ENCODE measurements at regions not wholly inside any gene's neighbourhood (a gene's known extent, or its start where the extent isn't known, plus 50 kb on each side); places are given as distances from the start of the nearest gene placed in this dataset.
A peak's percentile ranks its signal among the peaks of the same experiment; 100 is the strongest.

DNA sequence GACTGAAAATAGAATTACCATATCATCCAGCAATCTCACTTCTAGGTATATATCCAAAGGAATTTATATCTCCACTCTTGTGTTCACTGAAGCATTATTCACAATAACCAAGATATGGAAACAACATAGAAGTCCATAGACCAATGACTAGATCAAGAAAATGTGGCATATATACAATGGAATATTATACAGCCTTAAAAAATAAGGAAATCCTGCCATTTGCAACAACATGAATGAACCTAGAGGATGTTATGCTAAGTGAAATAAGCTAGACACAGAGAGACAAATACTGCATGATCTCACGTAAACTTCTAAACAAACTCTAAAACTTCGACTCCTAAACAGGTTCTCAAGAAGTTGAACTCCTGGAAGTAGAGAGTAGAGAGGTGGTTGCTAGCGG lies 254.5 kb downstream of the SKIDA1 start:
- Histone ChIP-seq H3K79me1 (ENCODE audit: low read depth, low read length) (no peaks in the 10 kb centered on the region), H3K4me2 (ENCODE audit: insufficient read depth, low read length, poor library complexity, severe bottlenecking) (no peak overlapping the region), H3K9ac (ENCODE audit: low read depth, low read length, poor library complexity) (no peak overlapping the region), H3K18ac (ENCODE audit: low read length) (no peak overlapping the region), H2BK120ac (ENCODE audit: low read depth, low read length) (no peak overlapping the region), H3K4me1 (ENCODE audit: control insufficient read depth in 2 of 2, insufficient read depth in 1 of 2, low read depth in 1 of 2, low read length in 2 of 2) (no peaks in the 10 kb centered on the region), H3K4ac (ENCODE audit: low read length) (no peak overlapping the region), H4K91ac (ENCODE audit: low read depth, low read length, poor library complexity) (no peak overlapping the region), H3K36me3 (replicated peaks in 1 of 2; ENCODE audit: control insufficient read depth in 2 of 2, insufficient read depth in 2 of 2, low read length in 2 of 2) (no peaks in the 10 kb centered on the region), H3K14ac (ENCODE audit: low read length) (no peak overlapping the region), H3K23ac (ENCODE audit: low read depth, low read length, poor library complexity) (no peak overlapping the region), H3K27ac (replicated peaks; ENCODE audit: low read length) (no peak overlapping the region), H2BK5ac (ENCODE audit: low read length) (no peak overlapping the region), H3K27me3 (ENCODE audit: control insufficient read depth in 3 of 3, insufficient read depth in 3 of 3, low read depth in 1 of 3, low read length in 3 of 3) (no peaks in the 10 kb centered on the region), H2BK12ac (ENCODE audit: low read length) (no peak overlapping the region), H4K8ac (ENCODE audit: low read depth, low read length) (no peak overlapping the region), H2BK15ac (ENCODE audit: low read length) (no peak overlapping the region), H3K4me3 (ENCODE audit: low read length in 2 of 2) (no peak overlapping the region), H2AFZ (ENCODE audit: low read length) (no peak overlapping the region), H3K9me3 (replicated peaks in 1 of 2; ENCODE audit: control insufficient read depth in 2 of 2, insufficient read depth in 1 of 2, low read depth in 1 of 2, low read length in 2 of 2) (peaks cover 0 to 2% of the 10 kb centered on the region in 2 donors), H2AK5ac (ENCODE audit: low read depth, low read length) (no peak overlapping the region)
- no peak for DNase-seq (ENCODE audit: low spot score)
- no CpG with 5 or more reads among the region's 3 CpGs for WGBS, 2 donors (ENCODE audit: extremely low coverage in 2 of 2, insufficient read length in 2 of 2, insufficient replicate concordance in 1 of 2)

DNA sequence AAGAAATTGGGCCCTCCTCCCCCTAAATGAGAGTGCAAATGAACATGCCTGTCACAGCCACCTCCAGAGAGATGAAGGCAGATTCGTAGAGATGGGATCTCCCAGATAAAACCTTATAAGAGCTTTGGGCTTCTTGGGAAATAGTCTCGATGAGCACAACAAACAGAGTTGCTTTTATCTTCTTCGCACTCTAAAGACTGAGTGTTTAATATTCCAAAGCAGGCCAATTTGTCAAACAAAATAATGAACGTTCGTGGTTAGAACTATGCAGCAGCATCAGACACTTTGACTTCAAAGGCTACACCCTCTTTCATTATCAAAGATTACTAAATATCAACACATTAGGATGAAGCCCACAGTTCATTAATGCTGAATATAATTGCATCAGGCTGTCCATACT lies 256.2 kb downstream of the SKIDA1 start:
- Histone ChIP-seq H2BK120ac (ENCODE audit: low read depth, low read length) (no peak overlapping the region), H3K27ac (replicated peaks; ENCODE audit: low read length) (no peak overlapping the region), H3K9me3 (replicated peaks in 1 of 2; ENCODE audit: control insufficient read depth in 2 of 2, insufficient read depth in 1 of 2, low read depth in 1 of 2, low read length in 2 of 2) (no peaks in the 10 kb centered on the region), H2AFZ (ENCODE audit: low read length) (peak overlapping the region; percentile 14), H3K18ac (ENCODE audit: low read length) (peak overlapping the region; percentile 12), H3K9ac (ENCODE audit: low read depth, low read length, poor library complexity) (no peak overlapping the region), H4K91ac (ENCODE audit: low read depth, low read length, poor library complexity) (no peak overlapping the region), H3K23ac (ENCODE audit: low read depth, low read length, poor library complexity) (no peak overlapping the region), H2BK15ac (ENCODE audit: low read length) (no peak overlapping the region), H3K14ac (ENCODE audit: low read length) (no peak overlapping the region), H3K79me1 (ENCODE audit: low read depth, low read length) (no peaks in the 10 kb centered on the region), H2AK5ac (ENCODE audit: low read depth, low read length) (no peak overlapping the region), H4K8ac (ENCODE audit: low read depth, low read length) (no peak overlapping the region), H3K27me3 (ENCODE audit: control insufficient read depth in 3 of 3, insufficient read depth in 3 of 3, low read depth in 1 of 3, low read length in 3 of 3) (no peaks in the 10 kb centered on the region), H3K4ac (ENCODE audit: low read length) (no peak overlapping the region), H3K36me3 (replicated peaks in 1 of 2; ENCODE audit: control insufficient read depth in 2 of 2, insufficient read depth in 2 of 2, low read length in 2 of 2) (no peaks in the 10 kb centered on the region), H3K4me3 (ENCODE audit: low read length in 2 of 2) (no peak overlapping the region), H2BK5ac (ENCODE audit: low read length) (no peak overlapping the region), H3K4me2 (ENCODE audit: insufficient read depth, low read length, poor library complexity, severe bottlenecking) (no peak overlapping the region), H3K4me1 (ENCODE audit: control insufficient read depth in 2 of 2, insufficient read depth in 1 of 2, low read depth in 1 of 2, low read length in 2 of 2) (no peaks in the 10 kb centered on the region), H2BK12ac (ENCODE audit: low read length) (no peak overlapping the region)
- no CpG with 5 or more reads among the region's 5 CpGs for WGBS, 2 donors (ENCODE audit: extremely low coverage in 2 of 2, insufficient read length in 2 of 2, insufficient replicate concordance in 1 of 2)
- DNase-seq (ENCODE audit: low spot score), result no peak

DNA sequence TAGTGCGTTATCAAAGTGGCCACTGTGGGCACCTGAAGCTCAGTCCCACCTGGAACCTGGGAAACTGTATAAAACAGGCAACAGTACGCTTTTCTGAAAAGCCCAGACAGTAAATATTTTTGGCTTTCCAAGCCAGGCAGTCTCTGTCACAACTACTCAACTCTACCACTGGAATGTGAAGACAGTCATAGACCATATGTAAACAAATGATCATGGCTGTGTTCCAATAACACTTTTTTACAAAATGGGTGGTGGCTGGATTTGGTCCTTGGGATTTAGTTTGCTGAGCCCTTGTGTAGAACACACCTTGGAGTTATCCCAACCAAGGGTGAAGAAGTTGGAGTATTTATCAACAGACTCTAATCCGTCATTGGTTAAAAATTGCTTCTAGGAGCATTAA lies 259.9 kb downstream of the SKIDA1 start:
- Histone ChIP-seq H3K4ac (ENCODE audit: low read length) (no peak overlapping the region), H3K4me3 (ENCODE audit: low read length in 2 of 2) (no peak overlapping the region), H2BK120ac (ENCODE audit: low read depth, low read length) (no peak overlapping the region), H2BK12ac (ENCODE audit: low read length) (no peak overlapping the region), H3K36me3 (replicated peaks in 1 of 2; ENCODE audit: control insufficient read depth in 2 of 2, insufficient read depth in 2 of 2, low read length in 2 of 2) (no peaks in the 10 kb centered on the region), H4K91ac (ENCODE audit: low read depth, low read length, poor library complexity) (no peak overlapping the region), H3K14ac (ENCODE audit: low read length) (no peak overlapping the region), H3K23ac (ENCODE audit: low read depth, low read length, poor library complexity) (no peak overlapping the region), H3K18ac (ENCODE audit: low read length) (no peak overlapping the region), H3K4me2 (ENCODE audit: insufficient read depth, low read length, poor library complexity, severe bottlenecking) (no peak overlapping the region), H3K4me1 (ENCODE audit: control insufficient read depth in 2 of 2, insufficient read depth in 1 of 2, low read depth in 1 of 2, low read length in 2 of 2) (peaks cover 10 to 16% of the 10 kb centered on the region in 2 donors), H2AFZ (ENCODE audit: low read length) (no peak overlapping the region), H3K79me1 (ENCODE audit: low read depth, low read length) (peaks cover 4% of the 10 kb centered on the region), H3K9ac (ENCODE audit: low read depth, low read length, poor library complexity) (no peak overlapping the region), H3K9me3 (replicated peaks in 1 of 2; ENCODE audit: control insufficient read depth in 2 of 2, insufficient read depth in 1 of 2, low read depth in 1 of 2, low read length in 2 of 2) (no peaks in the 10 kb centered on the region), H4K8ac (ENCODE audit: low read depth, low read length) (no peak overlapping the region), H2AK5ac (ENCODE audit: low read depth, low read length) (no peak overlapping the region), H3K27ac (replicated peaks; ENCODE audit: low read length) (no peak overlapping the region), H2BK5ac (ENCODE audit: low read length) (no peak overlapping the region), H3K27me3 (ENCODE audit: control insufficient read depth in 3 of 3, insufficient read depth in 3 of 3, low read depth in 1 of 3, low read length in 3 of 3) (no peaks in the 10 kb centered on the region), H2BK15ac (ENCODE audit: low read length) (no peak overlapping the region)
- no peak for DNase-seq (ENCODE audit: low spot score)
- no CpG with 5 or more reads among the region's 3 CpGs for WGBS, 2 donors (ENCODE audit: extremely low coverage in 2 of 2, insufficient read length in 2 of 2, insufficient replicate concordance in 1 of 2)

DNA sequence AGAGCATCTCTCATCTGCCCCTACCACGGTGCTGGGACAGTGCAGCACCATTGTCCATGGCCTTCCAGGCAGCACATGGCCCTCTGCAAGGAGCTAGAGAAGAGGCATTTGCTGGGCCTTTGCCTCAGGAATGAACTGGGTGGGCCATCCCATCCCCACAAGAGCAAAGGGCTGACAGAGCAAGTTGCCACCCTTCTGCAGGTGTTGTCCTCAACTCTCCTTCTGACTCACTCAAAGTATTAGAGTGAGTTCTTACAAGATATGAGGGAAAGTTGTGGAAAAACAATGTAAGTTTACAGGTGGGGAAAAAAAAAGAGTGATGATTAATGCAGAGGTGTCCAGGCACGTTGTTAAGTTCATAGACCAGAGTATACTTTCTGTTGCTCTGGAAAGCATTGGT lies 261.2 kb downstream of the SKIDA1 start:
- no peak overlapping the region for H4K8ac ChIP-seq (ENCODE audit: low read depth, low read length)
- peak overlapping the region; percentile 23 for H2BK15ac ChIP-seq (ENCODE audit: low read length)
- no peaks in the 10 kb centered on the region for H3K27me3 ChIP-seq (ENCODE audit: control insufficient read depth in 3 of 3, insufficient read depth in 3 of 3, low read depth in 1 of 3, low read length in 3 of 3)
- WGBS, 2 donors (ENCODE audit: extremely low coverage in 2 of 2, insufficient read length in 2 of 2, insufficient replicate concordance in 1 of 2), result no CpG with 5 or more reads among the region's 2 CpGs
- H3K18ac ChIP-seq (ENCODE audit: low read length), result peak overlapping the region; percentile 77
- peaks cover 4% of the 10 kb centered on the region for H3K79me1 ChIP-seq (ENCODE audit: low read depth, low read length)
- no peak overlapping the region for H4K91ac ChIP-seq (ENCODE audit: low read depth, low read length, poor library complexity)
- no peak overlapping the region for H2BK120ac ChIP-seq (ENCODE audit: low read depth, low read length)
- H2AFZ ChIP-seq (ENCODE audit: low read length), result no peak overlapping the region
- no peaks in the 10 kb centered on the region for H3K9me3 ChIP-seq (replicated peaks in 1 of 2; ENCODE audit: control insufficient read depth in 2 of 2, insufficient read depth in 1 of 2, low read depth in 1 of 2, low read length in 2 of 2)
- H2BK5ac ChIP-seq (ENCODE audit: low read length), result no peak overlapping the region
- H3K4me1 ChIP-seq (ENCODE audit: control insufficient read depth in 2 of 2, insufficient read depth in 1 of 2, low read depth in 1 of 2, low read length in 2 of 2), result peaks cover 11 to 16% of the 10 kb centered on the region in 2 donors
- no peak overlapping the region for H3K4me3 ChIP-seq (ENCODE audit: low read length in 2 of 2)
- no peak overlapping the region for H3K9ac ChIP-seq (ENCODE audit: low read depth, low read length, poor library complexity)
- no peak overlapping the region for H2BK12ac ChIP-seq (ENCODE audit: low read length)
- H3K4ac ChIP-seq (ENCODE audit: low read length), result no peak overlapping the region
- no peak for DNase-seq (ENCODE audit: low spot score)
- peak overlapping the region; percentile 44 for H3K23ac ChIP-seq (ENCODE audit: low read depth, low read length, poor library complexity)
- no peak overlapping the region for H3K14ac ChIP-seq (ENCODE audit: low read length)
- H3K36me3 ChIP-seq (replicated peaks in 1 of 2; ENCODE audit: control insufficient read depth in 2 of 2, insufficient read depth in 2 of 2, low read length in 2 of 2), result no peaks in the 10 kb centered on the region
- peak overlapping the region; percentile 66 for H2AK5ac ChIP-seq (ENCODE audit: low read depth, low read length)
- no peak overlapping the region for H3K4me2 ChIP-seq (ENCODE audit: insufficient read depth, low read length, poor library complexity, severe bottlenecking)
- H3K27ac ChIP-seq (replicated peaks; ENCODE audit: low read length), result no peak overlapping the region

Data from neuronal stem cell (in vitro differentiated cells).